GM10266 (cell line): ENCODE measurements at regions not wholly inside any gene's neighbourhood (a gene's known extent, or its start where the extent isn't known, plus 50 kb on each side); places are given as distances from the start of the nearest gene placed in this dataset.

ENCODE experiments used
- DNase-seq: peaks from one replicate; pipeline ENCODE4 v3.0.0; 2012; ENCODE audit errors: extremely low spot score
- TF ChIP-seq, protein P1 (sequence below): IDR thresholded peaks from 2 replicates; pipeline ENCODE4 v1.5.1; 2012; ENCODE audit warnings: mild to moderate bottlenecking, low read depth; ENCODE audit not compliant: control insufficient read depth, insufficient read depth; ENCODE audit errors: missing control alignments

DNA sequence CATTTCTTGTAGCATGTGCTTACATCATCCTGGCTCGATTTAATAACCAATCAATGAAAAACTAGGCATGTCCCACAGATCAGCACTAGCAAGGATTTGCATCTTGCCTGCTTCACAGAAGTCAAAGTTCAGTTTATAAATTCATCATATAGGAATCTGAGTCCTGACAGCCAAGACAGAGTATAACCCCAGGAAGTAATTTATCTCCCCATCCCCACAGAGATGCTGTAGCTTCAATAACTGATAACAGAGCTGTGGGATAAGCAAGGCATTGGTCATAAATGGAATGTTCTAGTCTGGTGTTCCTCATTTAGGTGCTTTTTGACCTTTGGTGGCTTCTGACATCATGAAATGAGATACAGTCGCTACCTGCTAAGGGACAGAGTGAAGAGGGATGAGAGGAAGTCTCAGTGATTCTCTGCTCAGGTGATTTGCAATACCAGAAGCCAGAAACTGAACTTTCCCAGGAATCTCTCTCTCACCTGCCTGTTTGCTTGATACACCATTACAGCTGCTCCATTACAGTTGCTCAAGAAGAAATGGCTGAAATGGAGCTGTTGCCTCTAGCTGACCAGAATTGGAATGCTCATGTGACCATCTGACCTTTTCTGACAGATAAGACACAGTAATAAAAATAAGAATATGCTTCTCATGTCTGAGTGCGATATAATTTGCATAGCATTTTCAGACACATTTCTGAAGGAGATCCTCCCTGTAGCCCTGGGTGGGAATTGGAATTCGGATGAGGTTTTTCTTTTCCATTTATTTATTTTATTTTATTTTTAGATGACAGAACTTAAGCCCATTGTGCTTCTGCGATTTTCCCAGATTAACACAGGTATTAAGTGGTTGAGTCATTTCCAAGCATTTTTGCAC is 217.1 kb upstream of the KCNMB2 start:
- TF ChIP-seq, protein P1, sequence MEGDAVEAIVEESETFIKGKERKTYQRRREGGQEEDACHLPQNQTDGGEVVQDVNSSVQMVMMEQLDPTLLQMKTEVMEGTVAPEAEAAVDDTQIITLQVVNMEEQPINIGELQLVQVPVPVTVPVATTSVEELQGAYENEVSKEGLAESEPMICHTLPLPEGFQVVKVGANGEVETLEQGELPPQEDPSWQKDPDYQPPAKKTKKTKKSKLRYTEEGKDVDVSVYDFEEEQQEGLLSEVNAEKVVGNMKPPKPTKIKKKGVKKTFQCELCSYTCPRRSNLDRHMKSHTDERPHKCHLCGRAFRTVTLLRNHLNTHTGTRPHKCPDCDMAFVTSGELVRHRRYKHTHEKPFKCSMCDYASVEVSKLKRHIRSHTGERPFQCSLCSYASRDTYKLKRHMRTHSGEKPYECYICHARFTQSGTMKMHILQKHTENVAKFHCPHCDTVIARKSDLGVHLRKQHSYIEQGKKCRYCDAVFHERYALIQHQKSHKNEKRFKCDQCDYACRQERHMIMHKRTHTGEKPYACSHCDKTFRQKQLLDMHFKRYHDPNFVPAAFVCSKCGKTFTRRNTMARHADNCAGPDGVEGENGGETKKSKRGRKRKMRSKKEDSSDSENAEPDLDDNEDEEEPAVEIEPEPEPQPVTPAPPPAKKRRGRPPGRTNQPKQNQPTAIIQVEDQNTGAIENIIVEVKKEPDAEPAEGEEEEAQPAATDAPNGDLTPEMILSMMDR = no peak
- no peak for DNase-seq

DNA sequence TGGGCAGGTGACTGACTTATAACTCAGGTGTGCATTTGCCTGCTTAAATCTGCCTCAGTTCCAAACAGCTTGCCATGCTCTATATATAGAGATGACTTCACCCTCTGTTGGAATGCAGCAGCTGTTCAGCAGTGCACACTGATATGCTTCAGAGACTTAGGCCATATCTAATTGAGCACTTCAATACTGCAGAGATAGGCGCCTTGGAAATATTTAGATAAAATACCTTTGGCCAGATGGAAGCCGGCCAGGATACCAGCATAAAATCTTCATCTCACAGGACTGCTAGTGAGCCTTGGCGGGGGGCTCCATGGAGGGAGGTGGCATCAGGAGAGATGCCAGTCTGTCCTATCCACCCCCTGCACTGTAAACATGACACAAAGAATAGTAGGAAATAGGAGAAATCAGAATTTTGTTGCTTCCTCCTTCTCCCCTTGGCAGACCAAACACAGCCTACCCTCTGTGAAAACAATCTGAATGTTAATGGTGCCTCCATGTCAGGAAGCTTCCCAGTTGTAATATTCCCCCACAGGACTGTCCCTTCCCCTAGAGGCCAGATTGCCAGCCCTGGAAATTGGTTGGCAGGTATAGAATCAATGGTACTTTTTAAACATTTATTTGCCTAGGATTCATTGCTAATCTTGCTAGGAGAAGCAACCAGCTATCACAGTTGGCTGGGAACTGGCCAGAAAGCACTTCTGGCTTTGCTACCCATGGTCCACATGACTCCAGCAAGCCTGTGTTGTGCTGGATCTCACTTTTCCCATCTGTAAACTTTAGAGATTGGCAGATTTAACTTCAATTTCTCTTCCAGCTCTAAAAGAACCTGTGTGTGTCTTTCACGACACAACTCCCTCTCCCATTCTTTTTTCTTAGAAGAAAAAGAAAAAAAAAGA is 215.5 kb upstream of the KCNMB2 start:
- DNase-seq = no peak
- TF ChIP-seq, protein P1 = no peak

DNA sequence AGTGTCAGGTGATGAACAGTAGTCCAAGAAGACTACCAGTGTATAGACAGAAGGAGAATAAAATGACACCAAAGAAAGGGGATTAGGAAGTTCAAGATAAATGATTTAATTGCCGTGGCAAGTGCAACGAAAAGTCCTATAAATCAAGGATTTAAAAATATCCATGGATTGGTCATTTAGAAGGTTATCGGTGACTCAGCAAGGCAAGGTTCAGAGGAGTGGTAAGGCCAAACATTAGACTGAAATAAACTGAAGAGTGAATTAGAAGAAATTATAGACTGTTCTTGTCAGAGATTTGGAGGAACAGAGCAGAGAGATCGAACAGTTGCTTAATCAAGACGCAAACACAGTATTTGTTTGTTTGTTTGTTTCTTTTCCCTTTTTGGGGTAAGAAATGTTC is 211.9 kb upstream of the KCNMB2 start:
- DNase-seq = no peak

DNA sequence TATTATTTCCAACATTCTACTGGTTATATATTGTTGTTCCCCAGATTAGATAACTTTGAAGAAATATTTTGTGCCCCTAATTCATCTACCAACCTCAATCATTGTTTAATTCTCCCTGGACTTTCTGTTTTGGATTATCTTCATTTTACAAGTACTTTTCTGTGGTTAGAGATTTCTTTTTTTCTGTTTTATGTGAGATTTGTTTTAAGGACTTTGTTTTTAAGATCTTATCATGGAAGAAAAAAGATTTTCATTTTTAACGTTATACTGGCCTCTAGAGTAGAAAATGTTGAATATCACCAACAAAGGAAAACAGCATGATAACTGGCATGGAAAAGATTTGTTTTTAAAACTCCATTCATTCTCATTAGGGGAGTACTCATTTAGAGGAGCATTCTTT is 210.9 kb upstream of the KCNMB2 start:
- DNase-seq = no peak
- TF ChIP-seq, protein P1 = no peak

More for the DNA sequence above, 211.9 kb upstream of the KCNMB2 start:
- TF ChIP-seq, protein P1 = no peak

DNA sequence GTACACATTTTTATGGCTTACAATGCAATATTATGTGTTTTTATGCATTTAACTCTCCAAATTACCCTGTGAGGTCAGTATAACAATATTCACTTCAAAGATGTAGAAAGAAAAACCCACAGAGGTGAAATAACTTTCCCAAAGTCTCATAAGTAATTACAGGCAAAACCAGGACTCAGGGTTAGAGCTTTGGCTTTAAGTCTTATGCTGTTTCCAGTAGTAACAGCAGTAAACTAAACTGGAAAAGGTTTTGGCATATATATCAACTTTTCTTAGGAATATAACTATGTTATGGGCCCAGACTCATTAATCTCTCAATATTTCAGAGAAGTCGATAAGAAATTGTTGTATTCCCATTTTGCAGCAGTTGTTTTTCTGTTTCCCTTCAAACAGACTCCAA is 206.3 kb upstream of the KCNMB2 start:
- TF ChIP-seq, protein P1 = no peak
- no peak for DNase-seq

DNA sequence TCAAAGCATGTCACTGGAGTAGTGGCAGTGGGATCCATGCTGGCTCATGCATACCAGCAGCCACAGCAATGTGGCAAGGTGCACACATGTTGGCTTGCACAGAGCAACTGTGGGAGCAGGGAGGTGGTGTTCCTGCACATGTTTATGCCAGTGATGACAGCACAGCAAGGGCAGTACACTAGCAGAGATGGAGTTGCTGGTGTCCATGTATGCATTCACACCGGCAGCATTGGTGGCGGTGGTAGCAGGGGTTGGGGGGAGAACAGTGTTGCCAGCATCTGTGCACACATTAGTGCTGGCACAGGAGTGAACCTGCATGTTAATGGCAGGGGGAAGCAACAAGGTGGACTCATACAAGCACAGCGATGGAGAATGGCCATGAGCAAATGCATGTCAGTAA is 202.0 kb upstream of the KCNMB2 start:
- TF ChIP-seq, protein P1 = no peak

More for the DNA sequence above, 202.0 kb upstream of the KCNMB2 start:
- DNase-seq = no peak
